IMR-90 (cell line): ENCODE measurements at regions not wholly inside any gene's neighbourhood (a gene's known extent, or its start where the extent isn't known, plus 50 kb on each side); places are given as distances from the start of the nearest gene placed in this dataset.

ENCODE experiments used
- ATAC-seq: fragments of 200-7000 bp; cut with Tn5 transposase; 2 replicates; pipeline ENCODE4 v1.9.1; 2020; ENCODE audit warnings: low read depth, mild to moderate bottlenecking, moderate library complexity
- BruUV-seq: library from RNA; stranded (reverse); fragments of 400-500 nt; replicated peaks from 2 replicates; lab custom pipeline; 2021; lab: Mats Ljungman, UMichigan
- CTCF ChIA-PET: fragments of 300-600 bp; formaldehyde crosslinking; extraction: SDS; loops from one replicate; lab custom pipeline; 2021; ENCODE audit warnings: antibody characterized with exemption; lab: Yijun Ruan, JAX
- POLR2A ChIA-PET: fragments of 300-600 bp; sonication (Branson Sonifier 250); formaldehyde crosslinking; loops from one replicate; lab custom pipeline; 2022; ENCODE audit warnings: antibody characterized with exemption; ENCODE audit not compliant: unreplicated experiment; lab: Charles Lee
- DNase-seq: peaks from one replicate; pipeline ENCODE4 v3.0.0; 2013
- H2AFZ ChIP-seq: replicated peaks from 2 replicates; pipeline ENCODE3; 2013; ENCODE audit warnings: low read length, mild to moderate bottlenecking; ENCODE audit not compliant: poor library complexity
- H2AK5ac ChIP-seq: 2 replicates; pipeline ENCODE4 v1.6.1; 2013; ENCODE audit warnings: low read depth, low read length, inconsistent platforms
- H2AK9ac ChIP-seq: replicated peaks from 2 replicates; pipeline ENCODE3; 2013; ENCODE audit warnings: mild to moderate bottlenecking, low read depth, low read length, moderate library complexity; ENCODE audit not compliant: poor library complexity
- H2BK120ac ChIP-seq: 2 replicates; pipeline ENCODE4 v1.6.1; 2013; ENCODE audit warnings: low read depth, low read length, inconsistent platforms
- H2BK15ac ChIP-seq: 3 replicates; pipeline ENCODE4 v1.6.1; 2013; ENCODE audit warnings: low read depth, low read length, inconsistent platforms
- H2BK20ac ChIP-seq: 2 replicates; pipeline ENCODE4 v1.6.1; 2013; ENCODE audit warnings: low read depth, mild to moderate bottlenecking, inconsistent platforms, low read length, moderate library complexity
- H2BK5ac ChIP-seq: 2 replicates; pipeline ENCODE4 v1.6.1; 2013; ENCODE audit warnings: mild to moderate bottlenecking, low read depth, low read length, inconsistent platforms; ENCODE audit not compliant: poor library complexity, severe bottlenecking
- H3K14ac ChIP-seq: replicated peaks from 2 replicates; pipeline ENCODE4 v1.6.1; 2013; ENCODE audit warnings: low read depth, low read length, inconsistent platforms
- H3K18ac ChIP-seq: 2 replicates; pipeline ENCODE4 v1.6.1; 2013; ENCODE audit warnings: low read depth, low read length, control low read depth
- H3K23ac ChIP-seq: 2 replicates; pipeline ENCODE4 v1.6.1; 2013; ENCODE audit warnings: low read depth, low read length, inconsistent platforms
- H3K27ac ChIP-seq: 2 replicates; pipeline ENCODE4 v1.5.1; 2013; ENCODE audit warnings: mild to moderate bottlenecking, control low read depth, low read length; ENCODE audit not compliant: insufficient read depth
- H3K27me3 ChIP-seq: 2 replicates; pipeline ENCODE4 v1.6.1; 2013; ENCODE audit warnings: low read length; ENCODE audit not compliant: control insufficient read depth, insufficient read depth
- H3K36me3 ChIP-seq: 2 replicates; pipeline ENCODE4 v1.6.1; 2013; ENCODE audit warnings: low read length, mixed read lengths; ENCODE audit not compliant: control insufficient read depth, insufficient read depth
- H3K4ac ChIP-seq: 2 replicates; pipeline ENCODE4 v1.6.1; 2013; ENCODE audit warnings: low read depth, low read length, inconsistent platforms
- H3K4me1 ChIP-seq: 2 replicates; pipeline ENCODE4 v1.6.1; 2013; ENCODE audit warnings: low read length, mixed read lengths; ENCODE audit not compliant: control insufficient read depth, insufficient read depth
- H3K4me2 ChIP-seq: 2 replicates; pipeline ENCODE4 v1.6.1; 2013; ENCODE audit warnings: low read depth, mild to moderate bottlenecking, control low read depth, low read length, moderate library complexity
- H3K4me3 ChIP-seq: 2 replicates; pipeline ENCODE4 v1.5.1; 2013; ENCODE audit warnings: low read depth, mild to moderate bottlenecking, control low read depth, low read length, moderate library complexity; ENCODE audit not compliant: insufficient read depth
- H3K56ac ChIP-seq: 2 replicates; pipeline ENCODE4 v1.6.1; 2013; ENCODE audit warnings: low read length, inconsistent platforms; ENCODE audit not compliant: insufficient read depth; ENCODE audit errors: extremely low read depth
- H3K79me1 ChIP-seq, 2 experiments: 2 replicates each; pipeline ENCODE4 v1.6.1; 2013; ENCODE audit warnings: low read length in 2 of 2, inconsistent platforms in 1 of 2, low read depth in 1 of 2
- H3K9ac ChIP-seq: 2 replicates; pipeline ENCODE4 v1.6.1; 2013; ENCODE audit warnings: low read depth, low read length, control low read depth
- H3K9me1 ChIP-seq: 2 replicates; pipeline ENCODE4 v1.6.1; 2013; ENCODE audit warnings: low read length, inconsistent platforms; ENCODE audit not compliant: insufficient read depth
- H3K9me3 ChIP-seq: 2 replicates; pipeline ENCODE4 v1.6.1; 2013; ENCODE audit warnings: low read length; ENCODE audit not compliant: control insufficient read depth, insufficient read depth
- H4K20me1 ChIP-seq: 2 replicates; pipeline ENCODE4 v1.6.1; 2013; ENCODE audit warnings: low read length, inconsistent platforms; ENCODE audit not compliant: insufficient read depth
- H4K5ac ChIP-seq: 2 replicates; pipeline ENCODE4 v1.6.1; 2013; ENCODE audit warnings: mild to moderate bottlenecking, low read depth, low read length, control low read depth
- H4K8ac ChIP-seq, 2 experiments: 2 replicates each; pipeline ENCODE4 v1.6.1; 2013; ENCODE audit warnings: low read depth in 2 of 2, low read length in 2 of 2, control low read depth in 1 of 2, inconsistent platforms in 1 of 2
- H4K91ac ChIP-seq: 2 replicates; pipeline ENCODE4 v1.6.1; 2013; ENCODE audit warnings: low read depth, low read length, inconsistent platforms; ENCODE audit not compliant: insufficient read depth
- BHLHE40 ChIP-seq: fragments of 150-350 bp; IDR thresholded peaks from 2 replicates; pipeline ENCODE4 v1.6.1; 2016; ENCODE audit warnings: mild to moderate bottlenecking, low read depth, low read length
- CEBPB ChIP-seq: IDR thresholded peaks from 2 replicates; pipeline ENCODE4 v1.6.1; 2012; ENCODE audit warnings: low read depth, low read length, improper control_type of control experiment
- CHD1 ChIP-seq: IDR thresholded peaks from 2 replicates; pipeline ENCODE4 v1.6.1; 2012; ENCODE audit warnings: low read depth, low read length, improper control_type of control experiment
- FOS ChIP-seq: fragments of 150-350 bp; IDR thresholded peaks from 2 replicates; pipeline ENCODE4 v1.6.1; 2016; ENCODE audit warnings: low read depth, low read length
- MAFK ChIP-seq: IDR thresholded peaks from 2 replicates; pipeline ENCODE4 v1.6.1; 2012; ENCODE audit warnings: low read depth, low read length, improper control_type of control experiment
- MAZ ChIP-seq: IDR thresholded peaks from 2 replicates; pipeline ENCODE4 v1.6.1; 2012; ENCODE audit warnings: low read depth, mild to moderate bottlenecking, low read length, improper control_type of control experiment, moderate library complexity, borderline replicate concordance
- MXI1 ChIP-seq: IDR thresholded peaks from 2 replicates; pipeline ENCODE4 v1.6.1; 2012; ENCODE audit warnings: low read depth, mild to moderate bottlenecking, low read length, moderate library complexity, borderline replicate concordance
- NFE2L2 ChIP-seq: fragments of 150-350 bp; IDR thresholded peaks from 2 replicates; pipeline ENCODE4 v1.6.1; 2016; ENCODE audit warnings: low read depth, mild to moderate bottlenecking, low read length
- POLR2A ChIP-seq: IDR thresholded peaks from 2 replicates; pipeline ENCODE4 v1.6.1; 2012; ENCODE audit warnings: mild to moderate bottlenecking, low read depth, low read length
- RAD21 ChIP-seq: IDR thresholded peaks from 2 replicates; pipeline ENCODE4 v1.6.1; 2012; ENCODE audit warnings: low read length, improper control_type of control experiment
- RCOR1 ChIP-seq: IDR thresholded peaks from 2 replicates; pipeline ENCODE4 v1.6.1; 2012; ENCODE audit warnings: mild to moderate bottlenecking, low read length, improper control_type of control experiment; ENCODE audit not compliant: insufficient replicate concordance
- RFX5 ChIP-seq: IDR thresholded peaks from 2 replicates; pipeline ENCODE4 v1.8.0; 2012; ENCODE audit warnings: low read depth, mild to moderate bottlenecking, low read length, moderate library complexity
- SMC3 ChIP-seq: fragments of 150-350 bp; IDR thresholded peaks from 2 replicates; pipeline ENCODE4 v1.6.1; 2016; ENCODE audit warnings: low read depth, mild to moderate bottlenecking, antibody characterized with exemption, low read length, moderate library complexity
- WGBS, 2 experiments: methylation state at CpG; one replicate each; pipeline versions ENCODE4 v1.1.5 to v1.1.7; 2013; ENCODE audit warnings: missing lambda C conversion rate in 2 of 2; ENCODE audit not compliant: insufficient read length in 1 of 2; ENCODE audit errors: extremely low coverage in 2 of 2; 5-methylcytosine and 5-hydroxymethylcytosine counted together
- dilution Hi-C: fragments of 300-500 bp; cut with HindIII; formaldehyde crosslinking; loops from one replicate; pipeline ENCODE4 v1.14.3; 2018; ENCODE audit warnings: low sequenced_read_pairs; ENCODE audit not compliant: unreplicated experiment
- in situ Hi-C: fragments of 300-500 bp; cut with MboI; formaldehyde crosslinking; loops from 3 replicates; pipeline ENCODE4 v1.14.3; 2019; ENCODE audit warnings: low sequenced_read_pairs, inconsistent platforms, mixed read lengths
- intact Hi-C: fragments of 100-400 bp; cut with micrococcal nuclease; formaldehyde crosslinking; loops from 2 replicates; pipeline ENCODE4 v1.10.0; 2022
- TF ChIP-seq, protein P1 (sequence below): fragments of 150-350 bp; IDR thresholded peaks from 2 replicates; pipeline ENCODE4 v1.6.1; 2017; ENCODE audit warnings: mild to moderate bottlenecking, antibody characterized with exemption, low read length, low read depth
- TF ChIP-seq, protein P2 (sequence below): fragments of 150-350 bp; IDR thresholded peaks from 2 replicates; pipeline ENCODE4 v1.6.1; 2016; ENCODE audit warnings: low read depth, mild to moderate bottlenecking, low read length, moderate library complexity, borderline replicate concordance
- TF ChIP-seq, protein P3 (sequence below): conservative IDR thresholded peaks from 2 replicates; pipeline ENCODE4 v1.5.1; 2012; ENCODE audit warnings: mild to moderate bottlenecking, low read depth, low read length, improper control_type of control experiment

- no peak overlapping the region for H3K4me3 ChIP-seq
- H3K36me3 ChIP-seq: no peaks in the 10 kb centered on the region
- BruUV-seq: no TSS peak
- H2AK9ac ChIP-seq: peak overlapping the region; percentile 20
- H4K20me1 ChIP-seq: no peaks in the 10 kb centered on the region
- intact Hi-C loops: loop anchor here (1.0 to 10.0 kb wide), 7 partner anchors 143 to 1118 kb away; partner anchors contain the start of genes CDC7 and ZNF644
- H3K27me3 ChIP-seq: no peaks in the 10 kb centered on the region; the same call in 1 of the 2 replicates
- H2AFZ ChIP-seq: peak overlapping the region; percentile 69
- no peak overlapping the region for H4K5ac ChIP-seq
- no peak overlapping the region for H2BK5ac ChIP-seq
- H3K9me1 ChIP-seq: no peaks in the 10 kb centered on the region
- peak; percentile 45 for DNase-seq
- H4K8ac ChIP-seq: no peak overlapping the region
- no peak overlapping the region for H3K56ac ChIP-seq
- H3K14ac ChIP-seq: no peak overlapping the region
- no peak overlapping the region for H2BK20ac ChIP-seq
- H3K27ac ChIP-seq: no peak overlapping the region
- H2AK5ac ChIP-seq: no peak overlapping the region
- H3K9ac ChIP-seq: no peak overlapping the region
- no peaks in the 10 kb centered on the region for H3K9me3 ChIP-seq
- no peak overlapping the region for H2BK120ac ChIP-seq
- H3K79me1 ChIP-seq: no peaks in the 10 kb centered on the region
- dilution Hi-C loops: no loop called here
- no peak overlapping the region for H4K91ac ChIP-seq
- no peak overlapping the region for H3K4ac ChIP-seq
- TF ChIP-seq MAZ: no peak
- TF ChIP-seq MXI1: no peak
- TF ChIP-seq, protein P1, sequence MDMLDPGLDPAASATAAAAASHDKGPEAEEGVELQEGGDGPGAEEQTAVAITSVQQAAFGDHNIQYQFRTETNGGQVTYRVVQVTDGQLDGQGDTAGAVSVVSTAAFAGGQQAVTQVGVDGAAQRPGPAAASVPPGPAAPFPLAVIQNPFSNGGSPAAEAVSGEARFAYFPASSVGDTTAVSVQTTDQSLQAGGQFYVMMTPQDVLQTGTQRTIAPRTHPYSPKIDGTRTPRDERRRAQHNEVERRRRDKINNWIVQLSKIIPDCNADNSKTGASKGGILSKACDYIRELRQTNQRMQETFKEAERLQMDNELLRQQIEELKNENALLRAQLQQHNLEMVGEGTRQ: no peak
- no peak for TF ChIP-seq NFE2L2
- no peak for TF ChIP-seq MAFK
- no peak for TF ChIP-seq RFX5
- TF ChIP-seq, protein P2, sequence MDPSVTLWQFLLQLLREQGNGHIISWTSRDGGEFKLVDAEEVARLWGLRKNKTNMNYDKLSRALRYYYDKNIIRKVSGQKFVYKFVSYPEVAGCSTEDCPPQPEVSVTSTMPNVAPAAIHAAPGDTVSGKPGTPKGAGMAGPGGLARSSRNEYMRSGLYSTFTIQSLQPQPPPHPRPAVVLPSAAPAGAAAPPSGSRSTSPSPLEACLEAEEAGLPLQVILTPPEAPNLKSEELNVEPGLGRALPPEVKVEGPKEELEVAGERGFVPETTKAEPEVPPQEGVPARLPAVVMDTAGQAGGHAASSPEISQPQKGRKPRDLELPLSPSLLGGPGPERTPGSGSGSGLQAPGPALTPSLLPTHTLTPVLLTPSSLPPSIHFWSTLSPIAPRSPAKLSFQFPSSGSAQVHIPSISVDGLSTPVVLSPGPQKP: no peak
- TF ChIP-seq RCOR1: no peak
- TF ChIP-seq, protein P3, sequence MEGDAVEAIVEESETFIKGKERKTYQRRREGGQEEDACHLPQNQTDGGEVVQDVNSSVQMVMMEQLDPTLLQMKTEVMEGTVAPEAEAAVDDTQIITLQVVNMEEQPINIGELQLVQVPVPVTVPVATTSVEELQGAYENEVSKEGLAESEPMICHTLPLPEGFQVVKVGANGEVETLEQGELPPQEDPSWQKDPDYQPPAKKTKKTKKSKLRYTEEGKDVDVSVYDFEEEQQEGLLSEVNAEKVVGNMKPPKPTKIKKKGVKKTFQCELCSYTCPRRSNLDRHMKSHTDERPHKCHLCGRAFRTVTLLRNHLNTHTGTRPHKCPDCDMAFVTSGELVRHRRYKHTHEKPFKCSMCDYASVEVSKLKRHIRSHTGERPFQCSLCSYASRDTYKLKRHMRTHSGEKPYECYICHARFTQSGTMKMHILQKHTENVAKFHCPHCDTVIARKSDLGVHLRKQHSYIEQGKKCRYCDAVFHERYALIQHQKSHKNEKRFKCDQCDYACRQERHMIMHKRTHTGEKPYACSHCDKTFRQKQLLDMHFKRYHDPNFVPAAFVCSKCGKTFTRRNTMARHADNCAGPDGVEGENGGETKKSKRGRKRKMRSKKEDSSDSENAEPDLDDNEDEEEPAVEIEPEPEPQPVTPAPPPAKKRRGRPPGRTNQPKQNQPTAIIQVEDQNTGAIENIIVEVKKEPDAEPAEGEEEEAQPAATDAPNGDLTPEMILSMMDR: peak; percentile 88
- TF ChIP-seq CEBPB: no peak
- TF ChIP-seq CHD1: no peak
- TF ChIP-seq SMC3: peak; percentile 65
- peak; percentile 74 for TF ChIP-seq RAD21
- no peak for TF ChIP-seq BHLHE40
- no peak for TF ChIP-seq FOS
- TF ChIP-seq POLR2A: no peak
- CTCF ChIA-PET: interaction anchor here (0.6 to 2.2 kb wide), 10 partner anchors 10 to 443 kb away, joined by 3 to 13 read pairs (median 4); no protein-coding TSS in a partner anchor
- no peaks in the 10 kb centered on the region for H3K4me1 ChIP-seq
- 33% methylated on average over 9 of the region's 14 CpGs; no CpG with 5 or more reads in 1 of the 2 experiments for WGBS, 2 experiments
- POLR2A ChIA-PET: no interaction called here
- H3K4me2 ChIP-seq: no peak overlapping the region
- H2BK15ac ChIP-seq: no peak overlapping the region
- peak; percentile 93 for ATAC-seq
- H3K23ac ChIP-seq: no peak overlapping the region
- in situ Hi-C loops: loop anchor here (10.0 kb wide), 1 partner anchor 440 kb away; no protein-coding TSS in a partner anchor
- no peak overlapping the region for H3K18ac ChIP-seq
Measured at GRCh38 chr1:91165033-91165654, 143.3 kb upstream of the ZNF644 start.
